ENCODE measurements at regions not wholly inside any gene's neighbourhood (a gene's known extent, or its start where the extent isn't known, plus 50 kb on each side); places are given as distances from the start of the nearest gene placed in this dataset.

GRCh38 chr18:2183432-2183831, 387.9 kb downstream of the METTL4 start:
- peaks cover 24 to 29% of the 10 kb centered on the region in 2 experiments for H3K4me1 ChIP-seq (ENCODE audit: control insufficient read depth in 1 of 2, insufficient read depth in 1 of 2, low read depth in 1 of 2, low read length in 1 of 2)
- H3K4me3 ChIP-seq (ENCODE audit: low read depth in 1 of 2, low read length in 1 of 2), result no peak overlapping the region
- H3K36me3 ChIP-seq, result no peaks in the 10 kb centered on the region
- no peaks in the 10 kb centered on the region for H3K9me3 ChIP-seq
- TF ChIP-seq, protein P1, sequence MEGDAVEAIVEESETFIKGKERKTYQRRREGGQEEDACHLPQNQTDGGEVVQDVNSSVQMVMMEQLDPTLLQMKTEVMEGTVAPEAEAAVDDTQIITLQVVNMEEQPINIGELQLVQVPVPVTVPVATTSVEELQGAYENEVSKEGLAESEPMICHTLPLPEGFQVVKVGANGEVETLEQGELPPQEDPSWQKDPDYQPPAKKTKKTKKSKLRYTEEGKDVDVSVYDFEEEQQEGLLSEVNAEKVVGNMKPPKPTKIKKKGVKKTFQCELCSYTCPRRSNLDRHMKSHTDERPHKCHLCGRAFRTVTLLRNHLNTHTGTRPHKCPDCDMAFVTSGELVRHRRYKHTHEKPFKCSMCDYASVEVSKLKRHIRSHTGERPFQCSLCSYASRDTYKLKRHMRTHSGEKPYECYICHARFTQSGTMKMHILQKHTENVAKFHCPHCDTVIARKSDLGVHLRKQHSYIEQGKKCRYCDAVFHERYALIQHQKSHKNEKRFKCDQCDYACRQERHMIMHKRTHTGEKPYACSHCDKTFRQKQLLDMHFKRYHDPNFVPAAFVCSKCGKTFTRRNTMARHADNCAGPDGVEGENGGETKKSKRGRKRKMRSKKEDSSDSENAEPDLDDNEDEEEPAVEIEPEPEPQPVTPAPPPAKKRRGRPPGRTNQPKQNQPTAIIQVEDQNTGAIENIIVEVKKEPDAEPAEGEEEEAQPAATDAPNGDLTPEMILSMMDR (IDR thresholded peaks at IDR 0.05), result no peak
- peaks cover 44% of the 10 kb centered on the region for H3K27me3 ChIP-seq
- H3K27ac ChIP-seq, result no peak overlapping the region

GRCh38 chr18:2186967-2187366, 384.3 kb downstream of the METTL4 start:
- no peak overlapping the region for H3K27ac ChIP-seq
- H3K4me3 ChIP-seq (ENCODE audit: low read depth in 1 of 2, low read length in 1 of 2), result no peak overlapping the region
- no peaks in the 10 kb centered on the region for H3K4me1 ChIP-seq (ENCODE audit: control insufficient read depth in 1 of 2, insufficient read depth in 1 of 2, low read depth in 1 of 2, low read length in 1 of 2)
- H3K27me3 ChIP-seq, result peaks cover 68% of the 10 kb centered on the region
- H3K9me3 ChIP-seq, result no peaks in the 10 kb centered on the region
- H3K36me3 ChIP-seq, result no peaks in the 10 kb centered on the region
- TF ChIP-seq, protein P1 (IDR thresholded peaks at IDR 0.05), result no peak

GRCh38 chr18:2188258-2188657, 383.0 kb downstream of the METTL4 start:
- Histone ChIP-seq H3K27ac (no peak overlapping the region), H3K27me3 (peaks cover 68% of the 10 kb centered on the region), H3K9me3 (no peaks in the 10 kb centered on the region), H3K4me3 (ENCODE audit: low read depth in 1 of 2, low read length in 1 of 2) (no peak overlapping the region), H3K4me1 (ENCODE audit: control insufficient read depth in 1 of 2, insufficient read depth in 1 of 2, low read depth in 1 of 2, low read length in 1 of 2) (no peaks in the 10 kb centered on the region), H3K36me3 (no peaks in the 10 kb centered on the region)
- TF ChIP-seq, protein P1 (IDR thresholded peaks at IDR 0.05), result no peak

DNA sequence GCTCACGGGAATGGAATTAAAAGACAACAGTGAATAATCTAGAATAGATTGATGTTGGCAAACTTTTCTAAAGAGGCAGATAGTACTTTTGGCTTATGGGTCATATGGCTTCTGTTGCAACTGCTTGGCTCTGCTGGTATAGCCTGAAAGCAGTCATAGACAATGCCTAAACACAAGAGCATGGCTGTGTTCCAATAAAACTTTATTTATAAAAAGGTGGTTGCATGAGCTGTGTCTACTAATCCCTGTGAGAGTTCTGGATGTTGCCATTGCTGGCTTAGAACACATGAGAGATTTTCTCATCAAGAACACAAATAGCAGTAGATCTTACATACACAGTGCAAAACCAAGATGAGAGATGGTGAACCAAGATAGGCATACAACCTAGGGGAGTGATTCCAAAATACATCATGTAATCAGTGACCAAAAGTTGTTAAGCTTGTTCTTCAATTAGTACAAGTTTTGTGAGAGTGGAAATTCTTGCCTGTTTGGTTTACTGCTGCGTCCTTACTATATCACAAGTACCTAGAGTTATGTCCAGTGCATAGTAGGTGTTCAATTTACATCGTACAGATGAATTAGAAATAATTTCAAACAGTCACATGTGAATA, 380.0 kb downstream of the METTL4 start:
- TF ChIP-seq, protein P1 (IDR thresholded peaks at IDR 0.05), result no peak
- no peaks in the 10 kb centered on the region for H3K36me3 ChIP-seq
- H3K4me3 ChIP-seq (ENCODE audit: low read depth in 1 of 2, low read length in 1 of 2), result no peak overlapping the region
- no peaks in the 10 kb centered on the region for H3K9me3 ChIP-seq
- no peaks in the 10 kb centered on the region for H3K4me1 ChIP-seq (ENCODE audit: control insufficient read depth in 1 of 2, insufficient read depth in 1 of 2, low read depth in 1 of 2, low read length in 1 of 2)
- peaks cover 56% of the 10 kb centered on the region for H3K27me3 ChIP-seq
- H3K27ac ChIP-seq, result no peak overlapping the region

- Histone ChIP-seq H3K27ac (no peak overlapping the region), H3K27me3 (peaks cover 44% of the 10 kb centered on the region), H3K36me3 (no peaks in the 10 kb centered on the region), H3K4me3 (ENCODE audit: low read depth in 1 of 2, low read length in 1 of 2) (no peak overlapping the region), H3K9me3 (no peaks in the 10 kb centered on the region), H3K4me1 (ENCODE audit: control insufficient read depth in 1 of 2, insufficient read depth in 1 of 2, low read depth in 1 of 2, low read length in 1 of 2) (no peaks in the 10 kb centered on the region)
- TF ChIP-seq, protein P1 (IDR thresholded peaks at IDR 0.05), result no peak
Measured at GRCh38 chr18:2192562-2192961, 378.7 kb downstream of the METTL4 start.
